ENCODE measurements at regions not wholly inside any gene's neighbourhood (a gene's known extent, or its start where the extent isn't known, plus 50 kb on each side); places are given as distances from the start of the nearest gene placed in this dataset.

DNA sequence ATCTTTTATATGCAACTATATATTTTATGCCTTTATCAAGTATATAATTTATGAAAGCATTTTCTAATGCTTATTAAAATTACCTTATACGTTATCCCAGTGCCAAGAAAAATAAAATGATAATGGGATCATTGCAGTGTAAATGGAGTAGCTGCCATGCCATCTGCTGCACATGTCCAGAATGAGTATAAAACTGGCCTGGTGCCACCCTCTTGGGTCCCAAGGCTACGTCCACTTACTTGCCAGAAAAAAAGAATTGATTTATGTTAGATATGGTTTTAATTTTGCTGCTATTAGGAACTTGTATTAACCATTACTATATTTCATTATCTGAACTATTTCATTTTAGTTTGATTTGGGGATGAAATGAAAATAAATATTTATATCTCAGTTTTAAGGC lies 1127.1 kb upstream of the CNTN5 start:
- TF ChIP-seq, protein P1, sequence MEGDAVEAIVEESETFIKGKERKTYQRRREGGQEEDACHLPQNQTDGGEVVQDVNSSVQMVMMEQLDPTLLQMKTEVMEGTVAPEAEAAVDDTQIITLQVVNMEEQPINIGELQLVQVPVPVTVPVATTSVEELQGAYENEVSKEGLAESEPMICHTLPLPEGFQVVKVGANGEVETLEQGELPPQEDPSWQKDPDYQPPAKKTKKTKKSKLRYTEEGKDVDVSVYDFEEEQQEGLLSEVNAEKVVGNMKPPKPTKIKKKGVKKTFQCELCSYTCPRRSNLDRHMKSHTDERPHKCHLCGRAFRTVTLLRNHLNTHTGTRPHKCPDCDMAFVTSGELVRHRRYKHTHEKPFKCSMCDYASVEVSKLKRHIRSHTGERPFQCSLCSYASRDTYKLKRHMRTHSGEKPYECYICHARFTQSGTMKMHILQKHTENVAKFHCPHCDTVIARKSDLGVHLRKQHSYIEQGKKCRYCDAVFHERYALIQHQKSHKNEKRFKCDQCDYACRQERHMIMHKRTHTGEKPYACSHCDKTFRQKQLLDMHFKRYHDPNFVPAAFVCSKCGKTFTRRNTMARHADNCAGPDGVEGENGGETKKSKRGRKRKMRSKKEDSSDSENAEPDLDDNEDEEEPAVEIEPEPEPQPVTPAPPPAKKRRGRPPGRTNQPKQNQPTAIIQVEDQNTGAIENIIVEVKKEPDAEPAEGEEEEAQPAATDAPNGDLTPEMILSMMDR (IDR thresholded peaks at IDR 0.05; ENCODE audit: extremely low read depth in 1 of 2, insufficient read depth in 1 of 2, low read depth in 1 of 2, low read length in 2 of 2), result no peak
- TF ChIP-seq, protein P2, sequence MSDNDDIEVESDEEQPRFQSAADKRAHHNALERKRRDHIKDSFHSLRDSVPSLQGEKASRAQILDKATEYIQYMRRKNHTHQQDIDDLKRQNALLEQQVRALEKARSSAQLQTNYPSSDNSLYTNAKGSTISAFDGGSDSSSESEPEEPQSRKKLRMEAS (IDR thresholded peaks at IDR 0.05; ENCODE audit: insufficient read depth, insufficient read length), result no peak
- no peak for TF ChIP-seq POLR2A (IDR thresholded peaks at IDR 0.05; ENCODE audit: low read depth, low read length)
- TF ChIP-seq POLR2AphosphoS5 (IDR thresholded peaks at IDR 0.05; ENCODE audit: insufficient read depth, low read depth, low read length), result no peak
- TF ChIP-seq EZH2 (IDR thresholded peaks at IDR 0.05; ENCODE audit: borderline replicate concordance, low read depth, low read length, severe bottlenecking), result no peak

Data from endothelial cell of umbilical vein (primary cell).